HG03159 (cell line): ENCODE measurements at regions not wholly inside any gene's neighbourhood (a gene's known extent, or its start where the extent isn't known, plus 50 kb on each side); places are given as distances from the start of the nearest gene placed in this dataset.

ENCODE experiments used
- ATAC-seq: cut with Tn5 transposase; IDR thresholded peaks from one replicate; pipeline ENCODE4 v1.9.1; 2021; ENCODE audit warnings: mild to moderate bottlenecking, moderate library complexity; ENCODE audit not compliant: unreplicated experiment

DNA sequence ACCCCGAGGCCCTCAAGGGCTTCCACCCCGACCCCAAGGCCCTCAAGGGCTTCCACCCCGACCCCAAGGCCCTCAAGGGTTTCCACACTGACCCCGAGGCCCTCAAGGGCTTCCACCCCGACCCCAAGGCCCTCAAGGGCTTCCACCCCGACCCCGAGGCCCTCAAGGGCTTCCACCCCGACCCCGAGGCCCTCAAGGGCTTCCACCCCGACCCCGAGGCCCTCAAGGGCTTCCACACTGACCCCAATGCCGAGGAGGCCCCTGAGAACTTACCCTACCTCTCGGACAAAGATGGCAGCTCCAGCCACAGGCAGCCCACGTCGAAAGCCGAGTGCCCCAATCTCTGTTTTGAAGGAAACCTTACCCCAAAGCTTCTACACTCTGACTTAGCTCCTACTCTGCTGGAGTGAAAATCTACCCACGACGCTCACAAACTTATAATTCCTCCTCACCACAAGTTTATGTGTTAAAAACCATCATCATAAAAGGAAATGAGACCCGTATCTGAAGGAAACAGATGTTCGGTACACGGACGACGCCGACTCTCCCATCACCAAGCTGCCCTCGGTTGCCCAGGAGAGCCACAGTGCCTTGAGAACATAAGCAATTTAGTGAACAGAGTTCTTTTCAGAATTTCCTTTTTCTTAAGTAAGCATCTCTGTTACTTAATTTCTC lies 61.2 kb upstream of the RPH3AL start:
- no peak for ATAC-seq

DNA sequence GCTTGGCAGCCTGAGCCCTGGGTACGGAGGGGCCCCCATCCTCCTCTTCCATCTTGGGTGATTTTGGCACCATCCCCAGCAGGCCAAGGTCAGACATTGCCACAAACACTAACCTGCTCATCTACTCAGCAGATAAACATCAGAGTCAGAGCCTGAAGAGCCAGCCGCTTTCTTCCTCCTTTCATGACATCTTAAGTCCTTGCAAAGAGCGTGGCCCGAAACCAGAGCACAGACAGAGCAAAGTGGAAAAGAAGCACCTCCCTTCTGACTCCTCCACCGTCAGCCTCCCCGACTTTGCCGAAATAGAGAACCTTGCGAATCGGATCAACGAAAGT lies 60.4 kb upstream of the RPH3AL start:
- no peak for ATAC-seq

DNA sequence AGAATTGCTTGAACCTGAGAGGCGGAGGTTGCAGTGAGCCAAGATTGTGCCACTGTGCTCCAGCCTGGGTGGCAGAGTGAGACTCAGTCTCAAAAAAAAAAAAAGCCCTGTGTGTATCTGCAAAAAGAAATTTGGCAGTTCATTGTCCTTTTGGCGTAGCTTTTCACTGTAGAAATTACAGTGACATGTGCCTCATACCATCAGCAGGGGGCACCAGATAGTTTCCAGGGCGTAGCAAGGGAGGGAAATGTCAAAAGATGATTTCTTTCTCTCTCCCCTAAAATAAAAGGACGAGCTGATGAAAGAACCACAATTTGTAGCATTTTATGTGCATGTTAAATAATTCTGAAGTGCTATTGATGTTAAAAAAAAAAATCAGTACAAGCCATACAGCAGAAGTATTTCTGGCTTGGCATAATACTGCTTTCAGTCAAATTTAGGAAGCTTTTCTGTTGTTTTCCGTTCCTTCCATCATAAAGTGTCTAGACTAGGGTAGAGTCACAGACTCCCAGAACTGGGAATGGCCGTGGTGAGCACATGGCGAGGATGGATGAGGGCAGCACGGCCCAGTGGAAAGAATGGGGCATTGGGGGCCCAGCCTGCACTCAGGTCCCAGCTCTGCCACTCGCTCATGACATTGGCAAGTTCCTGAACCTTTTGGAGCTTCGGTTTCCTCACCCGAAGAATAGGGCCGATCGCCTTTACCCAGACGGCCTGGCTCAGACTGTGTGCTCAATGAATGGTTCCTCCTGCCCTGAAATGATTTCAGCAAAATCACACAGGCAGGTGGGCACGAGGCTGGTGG lies 59.8 kb upstream of the RPH3AL start:
- ATAC-seq = no peak

DNA sequence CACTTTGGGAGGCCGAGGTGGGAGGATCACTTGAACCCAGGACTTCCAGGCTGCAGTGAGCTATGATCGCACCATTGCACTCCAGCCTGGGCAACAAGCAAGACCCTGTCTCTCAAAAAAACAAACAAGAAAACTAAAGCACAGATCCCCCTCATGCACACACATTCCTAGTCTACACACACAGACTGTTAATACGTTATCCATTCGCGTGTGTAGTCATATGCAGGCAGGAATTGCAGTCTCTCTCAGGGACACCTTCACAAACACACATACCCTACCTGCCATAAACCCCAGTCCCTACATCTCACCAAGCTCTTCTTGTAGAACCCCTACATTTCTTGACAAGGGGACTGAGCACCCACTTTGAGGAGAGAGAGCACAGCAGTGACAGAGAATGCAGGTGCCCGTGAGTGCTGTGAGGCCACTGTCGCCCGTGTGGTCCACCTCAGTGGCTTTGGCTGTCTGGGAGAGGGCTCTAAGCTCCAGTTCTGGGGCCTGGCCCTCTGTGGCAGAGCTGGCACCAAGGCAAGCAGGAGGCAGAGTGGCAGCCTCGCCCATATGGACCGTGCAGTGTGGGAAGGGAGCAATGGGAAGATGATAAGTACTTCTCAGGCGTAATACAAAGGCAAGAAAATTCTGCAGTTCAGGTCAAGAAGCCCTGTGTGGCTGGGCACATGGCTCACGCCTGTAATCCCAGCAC lies 59.0 kb upstream of the RPH3AL start:
- no peak for ATAC-seq

DNA sequence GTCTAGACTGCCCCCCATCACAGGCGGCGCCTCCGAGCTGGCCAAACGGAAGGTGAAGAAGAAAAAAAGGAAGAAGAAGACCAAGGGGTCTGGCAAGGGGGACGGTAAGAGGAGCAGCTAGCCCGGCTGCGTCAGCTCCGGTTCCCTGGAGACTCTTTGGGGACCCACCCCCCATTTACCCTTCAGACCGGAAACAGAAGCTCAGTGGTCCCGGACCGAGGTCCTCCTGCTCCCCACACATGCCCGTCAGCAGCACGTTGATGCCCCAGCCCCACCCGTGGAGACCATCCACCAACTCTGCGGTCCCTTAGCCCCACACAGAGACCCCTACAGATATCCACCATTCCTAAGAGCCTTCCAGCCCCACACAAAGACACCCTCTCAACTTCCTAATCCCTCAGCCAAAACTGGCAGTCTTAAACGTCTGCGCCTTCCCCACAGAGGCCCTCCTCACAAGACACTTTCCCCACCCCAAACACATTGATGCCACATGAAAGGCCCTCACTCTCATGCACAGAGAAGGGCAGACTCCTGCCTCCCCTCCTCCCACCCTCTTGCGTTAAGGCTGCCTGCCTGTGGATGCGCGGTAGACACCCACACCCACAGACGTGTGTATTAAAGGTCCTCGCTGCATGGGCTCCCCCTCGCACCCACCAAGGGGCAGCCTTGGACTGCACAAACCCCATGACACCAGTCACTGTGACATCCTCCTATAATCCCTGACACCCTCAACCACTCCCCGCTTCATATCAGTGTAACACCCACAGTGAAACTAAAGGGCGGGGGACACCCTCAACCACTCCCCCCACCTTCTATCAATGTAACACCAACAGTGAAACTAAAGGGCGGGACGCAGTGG lies 58.2 kb upstream of the RPH3AL start:
- peak; percentile 10 for ATAC-seq

DNA sequence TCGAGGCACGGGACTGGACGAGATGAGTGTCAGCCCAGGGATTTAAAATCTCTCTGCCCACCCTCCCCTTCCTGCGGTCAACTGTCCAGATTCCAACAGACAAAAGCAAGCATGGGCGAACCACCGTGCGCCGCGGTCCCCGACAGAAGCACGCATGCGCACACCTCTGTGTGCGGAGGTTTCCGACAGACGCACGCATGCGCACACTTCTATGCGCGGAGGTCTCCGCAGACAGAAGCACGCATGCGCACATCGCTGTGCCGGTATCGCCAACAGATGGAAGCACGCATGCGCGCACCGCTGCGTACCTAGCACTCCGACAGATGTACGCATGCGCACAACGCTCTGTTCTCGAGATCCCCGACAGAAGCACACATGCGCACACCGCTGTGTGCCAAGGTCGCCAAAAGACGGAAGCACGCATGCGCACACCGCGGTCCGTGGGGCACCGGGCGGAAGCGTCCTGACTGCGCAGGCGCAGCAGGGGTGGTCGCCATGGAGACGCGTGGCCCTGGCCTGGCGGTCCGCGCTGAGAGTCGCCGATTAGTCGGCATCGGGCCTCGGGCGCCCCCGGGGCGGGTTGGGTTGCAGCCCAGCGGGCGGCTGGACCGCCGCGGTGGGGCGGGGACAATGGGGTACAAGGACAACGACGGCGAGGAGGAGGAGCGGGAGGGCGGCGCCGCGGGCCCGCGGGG lies 57.4 kb upstream of the RPH3AL start:
- ATAC-seq = peak; percentile 74

DNA sequence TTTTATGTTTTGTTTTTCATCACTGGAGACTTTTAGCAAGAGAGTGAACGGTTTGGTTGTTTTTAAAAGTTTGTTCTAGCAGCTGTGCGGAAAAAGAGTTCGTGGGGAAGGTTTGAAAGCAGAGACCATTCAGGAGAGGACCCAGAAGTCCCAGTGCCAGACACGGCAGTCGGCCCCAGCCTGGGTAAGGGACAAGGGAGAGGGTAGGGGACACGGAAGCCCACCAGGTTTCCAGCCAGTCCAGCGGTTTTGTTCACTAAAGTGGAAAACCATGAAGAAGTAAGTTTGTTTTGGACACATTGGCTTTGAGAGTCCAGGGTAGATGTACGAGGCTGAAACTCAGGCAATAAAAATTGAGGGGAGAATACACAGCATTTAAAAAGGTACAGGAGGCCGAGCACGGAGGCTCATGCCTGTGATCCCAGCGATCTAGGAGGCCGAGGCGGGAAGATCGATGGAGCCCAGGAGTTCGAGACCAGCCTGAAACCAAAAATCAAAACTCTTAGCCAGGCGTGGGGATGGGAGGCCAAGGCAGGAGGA lies 56.8 kb upstream of the RPH3AL start:
- ATAC-seq = no peak

DNA sequence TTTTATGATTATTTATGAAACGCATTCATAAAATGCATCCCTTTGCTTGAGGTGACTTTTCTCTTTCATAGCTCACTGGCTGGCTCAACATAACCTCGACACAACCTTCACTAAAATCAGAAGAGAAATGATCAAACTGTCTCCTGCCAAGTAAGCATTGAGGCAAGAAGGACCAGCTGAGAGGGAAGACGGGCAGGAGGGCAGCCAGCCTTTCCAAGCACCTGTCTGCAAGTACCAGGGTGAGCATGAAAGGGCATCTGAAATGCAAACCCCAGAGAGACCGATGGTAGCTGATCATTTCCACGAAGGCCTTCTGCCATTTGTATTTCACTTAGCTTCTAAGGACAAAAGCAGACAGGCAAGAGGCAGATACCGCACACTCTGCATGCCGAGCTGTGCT lies 52.1 kb upstream of the RPH3AL start:
- ATAC-seq = no peak
